ENCODE measurements at regions not wholly inside any gene's neighbourhood (a gene's known extent, or its start where the extent isn't known, plus 50 kb on each side); places are given as distances from the start of the nearest gene placed in this dataset.
"Not testable (repeated sequence)": the region's sequence is repeated elsewhere in the genome, so short reads cannot be mapped to it uniquely, and the experiment has no call there.

GRCh38 chr10:106053061-106053460 is 1111.4 kb downstream of the SORCS1 start:
- Histone ChIP-seq H3K27ac (ENCODE audit: low read length) (no peak overlapping the region), H3K36me3 (ENCODE audit: control insufficient read depth, insufficient read depth, low read length) (no peaks in the 10 kb centered on the region), H3K4me1 (ENCODE audit: control insufficient read depth, insufficient read depth, low read length) (no peaks in the 10 kb centered on the region), H3K4me3 (ENCODE audit: low read length) (no peak overlapping the region), H3K27me3 (ENCODE audit: control insufficient read depth, insufficient read depth, low read length) (no peaks in the 10 kb centered on the region), H3K9me3 (ENCODE audit: control insufficient read depth, insufficient read depth, low read length) (no peaks in the 10 kb centered on the region)
- DNase-seq (ENCODE audit: low read depth, low spot score), result no peak
- WGBS (ENCODE audit: insufficient coverage, insufficient read length), result no CpG with 5 or more reads among the region's 6 CpGs

DNA sequence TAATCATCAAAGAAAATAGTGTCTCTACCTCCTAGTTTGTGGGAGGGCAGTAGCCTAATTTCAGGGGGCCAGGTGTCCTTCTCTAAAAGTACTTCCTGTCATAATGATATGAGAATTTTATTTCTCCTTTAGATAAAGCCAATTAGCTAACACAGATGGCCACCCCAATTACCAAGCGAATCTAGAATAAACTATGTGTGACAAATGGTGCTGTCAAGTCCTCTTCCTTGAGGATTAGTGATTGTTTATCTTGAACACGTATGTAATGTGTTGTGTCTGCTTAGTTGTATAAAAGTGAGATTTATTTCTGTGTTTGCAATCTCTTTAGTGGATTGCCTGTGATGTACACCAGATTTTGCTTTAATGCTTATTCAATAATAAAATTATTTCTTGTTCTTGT is 1120.0 kb downstream of the SORCS1 start:
- H3K36me3 ChIP-seq (ENCODE audit: control insufficient read depth, insufficient read depth, low read length), result no peaks in the 10 kb centered on the region
- no CpG with 5 or more reads among the region's 2 CpGs for WGBS (ENCODE audit: insufficient coverage, insufficient read length)
- no peaks in the 10 kb centered on the region for H3K27me3 ChIP-seq (ENCODE audit: control insufficient read depth, insufficient read depth, low read length)
- H3K4me3 ChIP-seq (ENCODE audit: low read length), result no peak overlapping the region
- no peaks in the 10 kb centered on the region for H3K9me3 ChIP-seq (ENCODE audit: control insufficient read depth, insufficient read depth, low read length)
- H3K27ac ChIP-seq (ENCODE audit: low read length), result no peak overlapping the region
- no peaks in the 10 kb centered on the region for H3K4me1 ChIP-seq (ENCODE audit: control insufficient read depth, insufficient read depth, low read length)
- no peak for DNase-seq (ENCODE audit: low read depth, low spot score)

DNA sequence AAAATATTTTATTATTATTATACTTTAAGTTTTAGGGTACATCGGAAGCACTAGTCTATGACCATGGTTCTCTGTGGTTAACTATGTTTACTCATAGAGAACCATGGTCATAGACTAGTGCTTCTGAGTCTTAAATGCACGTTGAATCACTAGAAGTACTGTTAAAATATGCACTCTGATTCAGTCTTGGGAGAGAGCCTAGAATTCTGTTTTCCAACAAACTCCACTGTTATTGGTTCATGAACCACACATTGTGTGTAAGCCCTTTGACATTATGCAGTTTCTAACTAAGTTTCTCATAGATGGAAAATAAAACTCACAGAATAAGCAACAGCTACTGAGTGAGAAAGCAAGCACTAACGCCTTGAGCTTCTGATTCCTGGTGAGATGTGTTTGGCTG is 1120.6 kb downstream of the SORCS1 start:
- Histone ChIP-seq H3K9me3 (ENCODE audit: control insufficient read depth, insufficient read depth, low read length) (no peaks in the 10 kb centered on the region), H3K4me1 (ENCODE audit: control insufficient read depth, insufficient read depth, low read length) (no peaks in the 10 kb centered on the region), H3K4me3 (ENCODE audit: low read length) (no peak overlapping the region), H3K27me3 (ENCODE audit: control insufficient read depth, insufficient read depth, low read length) (no peaks in the 10 kb centered on the region), H3K36me3 (ENCODE audit: control insufficient read depth, insufficient read depth, low read length) (no peaks in the 10 kb centered on the region), H3K27ac (ENCODE audit: low read length) (no peak overlapping the region)
- WGBS (ENCODE audit: insufficient coverage, insufficient read length), result no CpG with 5 or more reads among the region's 3 CpGs
- no peak for DNase-seq (ENCODE audit: low read depth, low spot score)

- no CpG with 5 or more reads among the region's 1 CpG for WGBS (ENCODE audit: insufficient coverage, insufficient read length)
- H3K36me3 ChIP-seq (ENCODE audit: control insufficient read depth, insufficient read depth, low read length), result no peaks in the 10 kb centered on the region
- H3K9me3 ChIP-seq (ENCODE audit: control insufficient read depth, insufficient read depth, low read length), result no peaks in the 10 kb centered on the region
- H3K27me3 ChIP-seq (ENCODE audit: control insufficient read depth, insufficient read depth, low read length), result no peaks in the 10 kb centered on the region
- no peak overlapping the region for H3K27ac ChIP-seq (ENCODE audit: low read length)
- H3K4me3 ChIP-seq (ENCODE audit: low read length), result no peak overlapping the region
- DNase-seq (ENCODE audit: low read depth, low spot score), result no peak
- no peaks in the 10 kb centered on the region for H3K4me1 ChIP-seq (ENCODE audit: control insufficient read depth, insufficient read depth, low read length)
Observed at GRCh38 chr10:106038246-106038645, 1126.3 kb downstream of the SORCS1 start.

DNA sequence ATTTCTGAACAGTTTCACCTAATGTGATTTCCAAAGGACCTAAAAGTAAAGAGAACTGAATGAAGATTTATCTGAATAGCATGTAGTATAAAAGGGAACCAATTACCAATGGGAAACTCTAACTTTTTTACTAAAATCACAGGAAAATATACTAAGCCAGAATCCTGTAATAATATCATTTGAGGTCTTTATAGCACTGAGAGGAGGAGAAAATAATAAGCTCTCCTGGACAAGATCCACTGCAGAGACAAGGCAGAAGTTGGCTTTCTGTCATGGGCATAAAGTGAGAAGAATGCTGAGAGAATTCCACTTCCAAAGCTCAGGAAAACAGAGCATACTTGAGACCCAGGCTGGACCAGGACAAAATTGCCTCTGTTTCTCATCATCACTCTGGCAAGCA is 1131.4 kb downstream of the SORCS1 start:
- H3K27ac ChIP-seq (ENCODE audit: low read length), result no peak overlapping the region
- no peaks in the 10 kb centered on the region for H3K36me3 ChIP-seq (ENCODE audit: control insufficient read depth, insufficient read depth, low read length)
- no peak for DNase-seq (ENCODE audit: low read depth, low spot score)
- no peaks in the 10 kb centered on the region for H3K4me1 ChIP-seq (ENCODE audit: control insufficient read depth, insufficient read depth, low read length)
- H3K27me3 ChIP-seq (ENCODE audit: control insufficient read depth, insufficient read depth, low read length), result no peaks in the 10 kb centered on the region
- no peak overlapping the region for H3K4me3 ChIP-seq (ENCODE audit: low read length)
- H3K9me3 ChIP-seq (ENCODE audit: control insufficient read depth, insufficient read depth, low read length), result no peaks in the 10 kb centered on the region

DNA sequence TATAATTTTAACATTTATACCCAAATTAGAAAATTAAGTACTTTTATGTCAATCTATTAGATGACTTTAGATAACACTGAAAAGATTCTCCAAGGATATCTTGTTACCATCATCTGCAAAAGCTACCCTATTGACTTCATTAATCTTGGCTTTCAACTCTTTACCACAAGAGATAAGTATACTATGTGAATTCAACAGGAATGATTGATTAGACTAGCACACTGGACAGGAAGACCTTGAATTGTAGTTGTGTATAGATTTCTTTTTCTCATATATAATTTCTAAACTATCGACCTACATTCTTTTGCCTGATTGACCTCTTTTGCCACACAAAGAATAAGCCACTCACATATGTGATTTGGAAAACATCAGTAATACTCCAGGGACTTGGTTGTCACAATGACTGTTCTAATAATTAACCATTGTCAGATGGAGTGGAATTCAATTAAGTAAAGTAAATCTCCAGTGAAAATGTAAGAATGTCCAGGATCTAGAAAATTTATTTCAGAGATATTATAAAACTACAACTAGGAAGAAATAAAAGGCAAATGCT is 1132.0 kb downstream of the SORCS1 start:
- no CpG with 5 or more reads among the region's 1 CpG for WGBS (ENCODE audit: insufficient coverage, insufficient read length)

GRCh38 chr10:106027240-106027639 is 1137.3 kb downstream of the SORCS1 start:
- H3K36me3 ChIP-seq (ENCODE audit: control insufficient read depth, insufficient read depth, low read length), result no peaks in the 10 kb centered on the region
- no peak overlapping the region for H3K27ac ChIP-seq (ENCODE audit: low read length)
- DNase-seq (ENCODE audit: low read depth, low spot score), result no peak
- H3K9me3 ChIP-seq (ENCODE audit: control insufficient read depth, insufficient read depth, low read length), result no peaks in the 10 kb centered on the region
- H3K27me3 ChIP-seq (ENCODE audit: control insufficient read depth, insufficient read depth, low read length), result no peaks in the 10 kb centered on the region
- no peaks in the 10 kb centered on the region for H3K4me1 ChIP-seq (ENCODE audit: control insufficient read depth, insufficient read depth, low read length)
- H3K4me3 ChIP-seq (ENCODE audit: low read length), result no peak overlapping the region
- no CpG with 5 or more reads among the region's 1 CpG for WGBS (ENCODE audit: insufficient coverage, insufficient read length)

More for the DNA sequence above, 1132.0 kb downstream of the SORCS1 start:
- Histone ChIP-seq H3K27ac (ENCODE audit: low read length) (no peak overlapping the region), H3K4me1 (ENCODE audit: control insufficient read depth, insufficient read depth, low read length) (no peaks in the 10 kb centered on the region), H3K27me3 (ENCODE audit: control insufficient read depth, insufficient read depth, low read length) (no peaks in the 10 kb centered on the region), H3K9me3 (ENCODE audit: control insufficient read depth, insufficient read depth, low read length) (no peaks in the 10 kb centered on the region), H3K4me3 (ENCODE audit: low read length) (no peak overlapping the region), H3K36me3 (ENCODE audit: control insufficient read depth, insufficient read depth, low read length) (no peaks in the 10 kb centered on the region)
- no peak for DNase-seq (ENCODE audit: low read depth, low spot score)

- no peaks in the 10 kb centered on the region for H3K9me3 ChIP-seq (ENCODE audit: control insufficient read depth, insufficient read depth, low read length)
- H3K27ac ChIP-seq (ENCODE audit: low read length), result no peak overlapping the region
- no peaks in the 10 kb centered on the region for H3K27me3 ChIP-seq (ENCODE audit: control insufficient read depth, insufficient read depth, low read length)
- H3K4me3 ChIP-seq (ENCODE audit: low read length), result no peak overlapping the region
- no peak for DNase-seq (ENCODE audit: low read depth, low spot score)
- no peaks in the 10 kb centered on the region for H3K4me1 ChIP-seq (ENCODE audit: control insufficient read depth, insufficient read depth, low read length)
- no peaks in the 10 kb centered on the region for H3K36me3 ChIP-seq (ENCODE audit: control insufficient read depth, insufficient read depth, low read length)
Observed at GRCh38 chr10:106025208-106025811, 1139.2 kb downstream of the SORCS1 start.

DNA sequence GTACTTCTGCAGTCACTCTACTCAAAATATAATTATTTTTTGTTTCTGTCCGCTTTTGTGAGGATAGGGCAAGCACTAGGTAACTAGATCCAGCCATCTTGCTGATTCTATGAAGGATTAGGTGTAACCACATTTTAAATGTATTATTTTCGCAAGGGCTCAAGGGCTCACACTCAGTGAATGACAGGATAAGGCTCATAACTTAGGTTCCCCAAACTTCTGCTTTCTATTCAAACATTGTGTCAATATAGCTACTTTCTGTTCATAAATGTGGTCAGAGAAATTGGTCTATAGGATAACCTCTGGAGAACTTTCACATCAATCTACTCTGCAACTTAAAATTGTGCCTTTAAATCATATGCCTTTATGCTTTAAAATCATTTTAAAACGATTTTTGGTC is 1141.2 kb downstream of the SORCS1 start:
- no CpG with 5 or more reads among the region's 3 CpGs for WGBS (ENCODE audit: insufficient coverage, insufficient read length)
- Histone ChIP-seq H3K27ac (ENCODE audit: low read length) (no peak overlapping the region), H3K4me1 (ENCODE audit: control insufficient read depth, insufficient read depth, low read length) (no peaks in the 10 kb centered on the region), H3K9me3 (ENCODE audit: control insufficient read depth, insufficient read depth, low read length) (no peaks in the 10 kb centered on the region), H3K27me3 (ENCODE audit: control insufficient read depth, insufficient read depth, low read length) (no peaks in the 10 kb centered on the region), H3K36me3 (ENCODE audit: control insufficient read depth, insufficient read depth, low read length) (no peaks in the 10 kb centered on the region), H3K4me3 (ENCODE audit: low read length) (no peak overlapping the region)
- no peak for DNase-seq (ENCODE audit: low read depth, low spot score)

DNA sequence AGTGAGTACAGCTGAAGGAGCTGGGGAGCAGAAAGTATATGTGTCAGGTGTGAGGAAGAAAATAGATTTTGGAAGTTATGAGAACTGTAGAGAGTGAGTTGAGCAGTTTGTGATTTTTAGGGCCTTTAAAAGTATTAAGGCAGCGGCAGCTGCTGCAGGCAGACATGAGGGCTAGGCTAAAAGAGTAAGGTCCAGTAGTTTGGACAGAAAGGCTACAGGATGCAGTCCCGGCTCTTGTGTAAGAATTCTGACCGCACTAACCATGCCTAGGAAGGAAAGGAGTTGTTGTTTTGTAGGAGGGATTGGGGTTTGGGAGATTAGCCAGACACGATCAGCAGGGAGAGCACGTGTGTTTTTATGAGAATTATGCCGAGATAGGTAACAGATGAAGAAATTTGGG is 1144.9 kb downstream of the SORCS1 start:
- no CpG with 5 or more reads among the region's 6 CpGs for WGBS (ENCODE audit: insufficient coverage, insufficient read length)
- not testable (repeated sequence) for H3K9me3 ChIP-seq (ENCODE audit: control insufficient read depth, insufficient read depth, low read length); H3K4me1 ChIP-seq (ENCODE audit: control insufficient read depth, insufficient read depth, low read length)

DNA sequence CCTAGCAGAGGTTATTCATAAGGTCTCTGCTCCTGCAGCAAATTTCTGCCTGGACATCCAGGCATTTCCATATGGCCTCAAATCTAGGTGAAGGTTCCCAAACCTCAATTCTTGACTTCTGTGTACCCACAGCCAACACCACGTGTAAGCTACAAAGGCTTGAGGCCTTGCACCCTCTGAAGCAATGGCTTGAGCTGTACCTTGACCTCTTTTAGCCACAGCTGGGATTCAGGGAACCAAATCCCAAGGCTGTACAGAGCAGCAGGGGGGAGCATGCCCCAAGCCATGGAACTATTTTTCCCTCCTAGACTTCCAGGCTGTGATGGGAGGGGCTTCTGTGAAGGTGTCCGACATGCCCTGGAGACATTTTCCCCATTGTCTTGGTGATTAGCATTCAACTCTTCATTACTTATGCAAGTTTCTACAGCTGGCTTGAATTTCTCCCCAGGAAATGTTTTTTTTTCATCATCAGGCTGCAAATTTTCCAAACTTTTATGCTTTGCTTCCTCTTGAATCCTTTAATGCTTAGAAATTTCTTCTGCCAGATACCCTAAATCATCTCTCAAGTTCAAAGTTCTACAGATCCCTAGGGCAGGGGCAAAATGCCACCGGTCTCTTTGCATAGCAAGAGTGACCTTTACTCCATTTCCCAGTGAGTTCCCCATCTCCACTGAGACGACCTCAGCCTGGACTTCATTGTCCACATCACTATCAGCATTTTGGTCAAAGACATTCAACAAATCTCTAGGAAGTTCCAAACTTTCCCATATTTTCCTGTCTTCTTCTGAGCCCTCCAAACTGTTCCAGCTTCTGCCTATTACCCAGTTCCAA is 1148.9 kb downstream of the SORCS1 start:
- not testable (repeated sequence) for H3K27ac ChIP-seq (ENCODE audit: low read length); H3K36me3 ChIP-seq (ENCODE audit: control insufficient read depth, insufficient read depth, low read length); H3K9me3 ChIP-seq (ENCODE audit: control insufficient read depth, insufficient read depth, low read length); H3K4me3 ChIP-seq (ENCODE audit: low read length); H3K4me1 ChIP-seq (ENCODE audit: control insufficient read depth, insufficient read depth, low read length); H3K27me3 ChIP-seq (ENCODE audit: control insufficient read depth, insufficient read depth, low read length)
- DNase-seq (ENCODE audit: low read depth, low spot score), result peak; percentile 11
- WGBS (ENCODE audit: insufficient coverage, insufficient read length), result no CpG with 5 or more reads among the region's 4 CpGs

More for the DNA sequence above, 1144.9 kb downstream of the SORCS1 start:
- H3K4me3 ChIP-seq (ENCODE audit: low read length); H3K27me3 ChIP-seq (ENCODE audit: control insufficient read depth, insufficient read depth, low read length); H3K36me3 ChIP-seq (ENCODE audit: control insufficient read depth, insufficient read depth, low read length); H3K27ac ChIP-seq (ENCODE audit: low read length); DNase-seq (ENCODE audit: low read depth, low spot score): not testable (repeated sequence)
